Astrocyte of the hippocampus (primary cell): ENCODE measurements at regions not wholly inside any gene's neighbourhood (a gene's known extent, or its start where the extent isn't known, plus 50 kb on each side); places are given as distances from the start of the nearest gene placed in this dataset.

Source experiments
- DNase-seq: peaks from one replicate; pipeline ENCODE4 v3.0.0; 2011; ENCODE audit warnings: low read depth, low spot score

GRCh38 chr14:101065696-101066694 is 162.5 kb upstream of the RTL1 start:
- no peak for DNase-seq

GRCh38 chr14:101066826-101067510 is 163.4 kb upstream of the RTL1 start:
- no peak for DNase-seq

DNA sequence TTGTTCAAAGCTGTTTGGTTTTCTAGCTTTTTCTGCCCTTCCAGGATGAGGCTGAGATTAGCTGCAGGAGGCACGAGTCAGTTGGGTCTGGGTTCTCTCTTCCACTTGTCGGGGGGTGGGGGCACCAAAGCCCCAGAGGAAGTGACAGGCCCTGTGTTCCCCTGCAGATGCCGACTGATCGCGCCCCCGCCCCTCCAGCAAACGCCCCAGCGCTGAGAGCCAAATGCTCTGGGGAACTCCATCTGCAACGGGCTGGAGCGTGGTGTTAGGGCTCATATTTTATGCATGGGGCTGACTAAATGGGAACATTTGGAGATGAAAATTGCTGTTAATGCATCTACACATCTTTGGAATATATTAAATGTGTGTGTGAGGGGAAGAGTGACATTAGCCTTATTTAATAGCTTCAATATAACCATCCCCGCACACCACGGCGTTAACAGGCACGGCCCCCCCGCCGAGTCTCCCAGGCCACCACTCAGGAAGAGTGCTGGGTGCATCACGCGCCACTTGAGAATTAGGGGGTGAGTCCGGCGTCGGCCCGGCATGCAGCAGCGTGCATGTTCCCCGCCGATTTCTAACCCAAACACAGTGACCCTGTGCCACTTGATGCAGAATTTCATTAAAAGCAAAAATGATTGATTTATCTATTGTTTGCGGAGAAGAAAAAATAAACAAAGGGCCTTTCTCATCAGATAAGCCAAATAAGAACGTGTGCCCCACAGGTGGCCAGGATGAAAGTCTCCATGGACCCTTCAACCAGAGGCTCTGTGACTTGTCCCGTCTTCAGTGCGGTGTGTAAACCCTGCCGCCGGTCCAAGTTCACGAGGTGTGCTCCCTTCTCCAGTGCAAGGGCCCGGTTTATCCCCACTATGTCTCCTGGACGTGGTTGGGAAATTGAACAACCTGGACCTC is 165.0 kb upstream of the RTL1 start:
- DNase-seq: no peak

DNA sequence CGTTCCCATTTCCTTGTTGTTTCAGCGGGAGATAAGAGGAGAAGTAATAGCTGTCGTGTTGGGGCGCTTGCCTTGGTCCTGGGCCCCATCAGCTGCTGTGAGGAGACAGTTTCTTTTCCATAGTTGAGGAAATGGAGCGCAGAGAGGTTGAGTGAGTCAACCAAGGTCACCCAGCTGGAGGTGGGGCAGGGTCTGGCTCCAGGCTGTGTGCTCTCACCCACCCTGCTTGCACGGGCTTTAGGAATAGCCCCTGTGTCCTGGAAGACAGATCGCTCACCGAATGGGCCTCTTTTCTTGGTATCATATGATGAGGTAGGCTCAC is 165.7 kb upstream of the RTL1 start:
- DNase-seq: no peak

- no peak for DNase-seq
These were observed 166.3 kb upstream of the RTL1 start for GRCh38 chr14:101069666-101070362.

- no peak for DNase-seq
These were observed 167.3 kb upstream of the RTL1 start for GRCh38 chr14:101070540-101071492.

DNA sequence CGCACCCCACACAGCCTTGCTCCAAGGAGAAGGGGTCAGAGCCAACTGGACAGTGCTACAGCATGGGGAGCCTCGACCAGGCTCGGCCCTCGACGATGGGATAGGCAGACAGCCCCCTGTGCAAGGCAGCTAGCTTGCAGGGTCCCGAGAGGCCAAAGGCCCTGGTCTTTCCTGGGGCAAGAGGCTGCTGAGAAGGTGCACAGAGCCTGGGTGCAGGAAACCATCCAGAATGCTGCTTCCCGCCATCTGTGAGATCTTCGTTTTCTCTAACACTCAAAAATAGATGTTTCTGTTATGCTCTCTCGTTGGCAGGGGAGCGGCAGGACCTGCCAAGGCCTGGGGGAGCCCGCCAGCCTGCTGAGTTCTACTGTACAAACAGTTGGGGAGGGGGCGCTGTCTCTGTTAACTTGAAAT is 168.0 kb upstream of the RTL1 start:
- no peak for DNase-seq

GRCh38 chr14:101072070-101072469 is 168.5 kb upstream of the RTL1 start:
- no peak for DNase-seq

DNA sequence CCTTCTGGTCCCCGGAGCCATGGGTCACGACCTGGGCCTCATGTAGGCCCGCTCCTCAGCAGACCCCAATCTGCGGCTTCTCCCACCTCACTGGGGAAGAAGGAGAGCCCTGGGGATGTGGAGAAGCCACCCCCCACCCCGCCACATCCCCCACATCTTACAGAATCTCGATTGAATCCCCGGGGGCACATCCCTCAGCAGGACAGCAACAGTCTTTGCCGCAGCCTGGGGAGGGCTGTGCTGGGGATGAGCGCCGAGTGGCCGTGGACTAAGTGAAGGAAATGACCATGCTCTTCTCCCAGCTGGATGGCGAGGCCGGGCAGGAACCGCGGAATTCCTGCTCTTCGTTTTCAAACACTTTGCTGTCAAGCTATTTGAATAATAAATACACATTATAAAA is 169.0 kb upstream of the RTL1 start:
- no peak for DNase-seq

GRCh38 chr14:101072945-101073597 is 169.5 kb upstream of the RTL1 start:
- peak; percentile 98 for DNase-seq

- no peak for DNase-seq
These were observed 170.1 kb upstream of the RTL1 start for GRCh38 chr14:101073598-101073965.

- DNase-seq: peak; percentile 39
These were observed 170.9 kb upstream of the RTL1 start for GRCh38 chr14:101074196-101075024.

- no peak for DNase-seq
These were observed 171.7 kb upstream of the RTL1 start for GRCh38 chr14:101075025-101075800.

GRCh38 chr14:101075801-101076413 is 172.4 kb upstream of the RTL1 start:
- no peak for DNase-seq

GRCh38 chr14:101076451-101077198 is 173.1 kb upstream of the RTL1 start:
- no peak for DNase-seq

DNA sequence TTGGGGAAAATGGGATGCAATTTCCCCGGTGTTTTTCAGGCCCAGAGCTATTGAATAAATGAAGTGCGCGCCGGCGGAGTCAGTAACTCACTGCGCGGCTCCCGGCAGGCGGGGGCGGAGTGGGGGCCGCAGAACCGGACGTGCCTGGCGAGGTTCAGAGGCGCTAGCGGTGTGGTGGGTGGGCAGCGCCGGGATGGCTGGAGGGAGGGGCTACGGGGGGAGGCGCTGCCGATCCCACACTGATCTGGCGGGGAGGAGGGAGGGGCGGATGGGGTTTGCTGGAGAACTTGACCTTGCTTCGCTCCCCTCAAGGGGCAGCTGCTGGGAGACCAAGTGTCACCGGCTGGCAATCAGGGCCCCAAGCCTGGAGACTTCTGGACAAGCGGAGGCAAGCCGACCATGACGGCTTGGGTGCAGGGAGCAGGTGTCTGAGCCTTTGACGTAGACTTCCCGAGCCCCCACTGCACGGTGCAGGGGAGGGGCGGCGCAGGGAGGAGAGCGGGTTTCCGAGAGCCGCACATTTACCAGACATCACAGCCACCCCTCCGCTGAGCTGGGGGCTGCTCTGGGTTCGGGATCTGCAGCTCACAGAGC is 174.1 kb upstream of the RTL1 start:
- DNase-seq: peak; percentile 66
